ENCODE measurements at regions not wholly inside any gene's neighbourhood (a gene's known extent, or its start where the extent isn't known, plus 50 kb on each side); places are given as distances from the start of the nearest gene placed in this dataset.

GRCh38 chr9:103627731-103628130, 466.4 kb upstream of the SMC2 start:
- no peak overlapping the region for H3K4me3 ChIP-seq (ENCODE audit: low read depth, low read length)
- POLR2A ChIA-PET: no interaction called here
- no peaks in the 10 kb centered on the region for H3K36me3 ChIP-seq (ENCODE audit: control insufficient read depth in 2 of 2, insufficient read depth in 1 of 2, low read length in 2 of 2)
- TF ChIP-seq, protein P1, sequence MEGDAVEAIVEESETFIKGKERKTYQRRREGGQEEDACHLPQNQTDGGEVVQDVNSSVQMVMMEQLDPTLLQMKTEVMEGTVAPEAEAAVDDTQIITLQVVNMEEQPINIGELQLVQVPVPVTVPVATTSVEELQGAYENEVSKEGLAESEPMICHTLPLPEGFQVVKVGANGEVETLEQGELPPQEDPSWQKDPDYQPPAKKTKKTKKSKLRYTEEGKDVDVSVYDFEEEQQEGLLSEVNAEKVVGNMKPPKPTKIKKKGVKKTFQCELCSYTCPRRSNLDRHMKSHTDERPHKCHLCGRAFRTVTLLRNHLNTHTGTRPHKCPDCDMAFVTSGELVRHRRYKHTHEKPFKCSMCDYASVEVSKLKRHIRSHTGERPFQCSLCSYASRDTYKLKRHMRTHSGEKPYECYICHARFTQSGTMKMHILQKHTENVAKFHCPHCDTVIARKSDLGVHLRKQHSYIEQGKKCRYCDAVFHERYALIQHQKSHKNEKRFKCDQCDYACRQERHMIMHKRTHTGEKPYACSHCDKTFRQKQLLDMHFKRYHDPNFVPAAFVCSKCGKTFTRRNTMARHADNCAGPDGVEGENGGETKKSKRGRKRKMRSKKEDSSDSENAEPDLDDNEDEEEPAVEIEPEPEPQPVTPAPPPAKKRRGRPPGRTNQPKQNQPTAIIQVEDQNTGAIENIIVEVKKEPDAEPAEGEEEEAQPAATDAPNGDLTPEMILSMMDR (tag by site-specific recombination; IDR thresholded peaks at IDR 0.05): no peak
- TF ChIP-seq ZFP41 (tag by site-specific recombination; IDR thresholded peaks at IDR 0.05; ENCODE audit: borderline replicate concordance): no peak
- no peaks in the 10 kb centered on the region for H3K9me3 ChIP-seq (ENCODE audit: control insufficient read depth, insufficient read depth, low read depth, low read length)
- no peaks in the 10 kb centered on the region for H3K4me1 ChIP-seq (ENCODE audit: control insufficient read depth, insufficient read depth, low read length)
- H3K27ac ChIP-seq (ENCODE audit: extremely low read depth, low read depth, low read length): no peak overlapping the region
- CTCF ChIA-PET: interaction anchor here (0.6 kb wide), 1 partner anchor 287 kb away, joined by 3 read pairs; no protein-coding TSS in a partner anchor

DNA sequence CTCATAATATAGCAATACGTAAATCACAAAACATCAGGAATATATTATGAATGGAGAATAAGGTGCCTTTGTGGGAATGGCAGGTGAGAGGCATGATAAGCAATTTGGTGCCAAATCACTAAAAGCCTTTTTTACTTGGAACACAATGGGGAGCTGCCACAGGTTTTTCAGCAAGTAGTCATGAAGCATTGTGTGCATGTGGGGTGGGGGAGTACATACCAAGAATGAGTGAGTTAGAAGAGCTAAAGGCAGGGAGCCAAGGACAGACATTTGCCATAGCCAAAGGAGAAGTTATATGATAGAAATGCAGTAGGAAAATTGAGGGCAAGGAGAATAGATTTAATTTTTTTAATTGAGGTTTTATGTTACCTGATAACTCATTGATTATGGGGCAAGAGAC, 445.0 kb upstream of the SMC2 start:
- Histone ChIP-seq H3K36me3 (ENCODE audit: control insufficient read depth in 2 of 2, insufficient read depth in 1 of 2, low read length in 2 of 2) (no peaks in the 10 kb centered on the region), H3K9me3 (ENCODE audit: control insufficient read depth, insufficient read depth, low read depth, low read length) (no peaks in the 10 kb centered on the region), H3K4me3 (ENCODE audit: low read depth, low read length) (no peak overlapping the region), H3K4me1 (ENCODE audit: control insufficient read depth, insufficient read depth, low read length) (no peaks in the 10 kb centered on the region), H3K27ac (ENCODE audit: extremely low read depth, low read depth, low read length) (no peak overlapping the region)
- no peak for TF ChIP-seq GLI2 (tag by site-specific recombination; IDR thresholded peaks at IDR 0.05; ENCODE audit: borderline replicate concordance, low read depth)
- TF ChIP-seq ZBTB21 (tag by site-specific recombination; IDR thresholded peaks at IDR 0.05): no peak
- no peak for TF ChIP-seq ZNF561 (tag by site-specific recombination; IDR thresholded peaks at IDR 0.05; ENCODE audit: borderline replicate concordance)
- TF ChIP-seq PBX3 (CRISPR knock-in tag; IDR thresholded peaks at IDR 0.05): no peak
- TF ChIP-seq ZNF112 (tag by site-specific recombination; IDR thresholded peaks at IDR 0.05): no peak
- TF ChIP-seq ZNF248 (tag by site-specific recombination; IDR thresholded peaks at IDR 0.05): no peak
- no peak for TF ChIP-seq ZBTB11 (tag by site-specific recombination; conservative IDR thresholded peaks at IDR 0.05; ENCODE audit: low read depth)
- TF ChIP-seq ZNF776 (tag by site-specific recombination; IDR thresholded peaks at IDR 0.05; ENCODE audit: borderline replicate concordance): no peak
- no peak for TF ChIP-seq ZNF146 (tag by site-specific recombination; IDR thresholded peaks at IDR 0.05)
- no peak for TF ChIP-seq ZEB2 (tag by site-specific recombination; IDR thresholded peaks at IDR 0.05)
- TF ChIP-seq EGR2 (tag by site-specific recombination; IDR thresholded peaks at IDR 0.05; ENCODE audit: low read depth): no peak
- TF ChIP-seq, protein P2, sequence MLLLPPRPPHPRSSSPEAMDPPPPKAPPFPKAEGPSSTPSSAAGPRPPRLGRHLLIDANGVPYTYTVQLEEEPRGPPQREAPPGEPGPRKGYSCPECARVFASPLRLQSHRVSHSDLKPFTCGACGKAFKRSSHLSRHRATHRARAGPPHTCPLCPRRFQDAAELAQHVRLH (tag by site-specific recombination; IDR thresholded peaks at IDR 0.05): no peak
- TF ChIP-seq ZNF121 (tag by site-specific recombination; IDR thresholded peaks at IDR 0.05): no peak
- TF ChIP-seq ZNF274 (IDR thresholded peaks at IDR 0.05; ENCODE audit: low read length): no peak
- no peak for TF ChIP-seq ZNF274 (tag by site-specific recombination; IDR thresholded peaks at IDR 0.05; ENCODE audit: borderline replicate concordance)
- TF ChIP-seq, protein P3, sequence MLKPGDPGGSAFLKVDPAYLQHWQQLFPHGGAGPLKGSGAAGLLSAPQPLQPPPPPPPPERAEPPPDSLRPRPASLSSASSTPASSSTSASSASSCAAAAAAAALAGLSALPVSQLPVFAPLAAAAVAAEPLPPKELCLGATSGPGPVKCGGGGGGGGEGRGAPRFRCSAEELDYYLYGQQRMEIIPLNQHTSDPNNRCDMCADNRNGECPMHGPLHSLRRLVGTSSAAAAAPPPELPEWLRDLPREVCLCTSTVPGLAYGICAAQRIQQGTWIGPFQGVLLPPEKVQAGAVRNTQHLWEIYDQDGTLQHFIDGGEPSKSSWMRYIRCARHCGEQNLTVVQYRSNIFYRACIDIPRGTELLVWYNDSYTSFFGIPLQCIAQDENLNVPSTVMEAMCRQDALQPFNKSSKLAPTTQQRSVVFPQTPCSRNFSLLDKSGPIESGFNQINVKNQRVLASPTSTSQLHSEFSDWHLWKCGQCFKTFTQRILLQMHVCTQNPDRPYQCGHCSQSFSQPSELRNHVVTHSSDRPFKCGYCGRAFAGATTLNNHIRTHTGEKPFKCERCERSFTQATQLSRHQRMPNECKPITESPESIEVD (tag by site-specific recombination; IDR thresholded peaks at IDR 0.05): no peak
- TF ChIP-seq ZNF366 (tag by site-specific recombination; conservative IDR thresholded peaks at IDR 0.05): no peak
- no peak for TF ChIP-seq ZBTB7A (tag by site-specific recombination; IDR thresholded peaks at IDR 0.05; ENCODE audit: low read depth)
- TF ChIP-seq, protein P4, sequence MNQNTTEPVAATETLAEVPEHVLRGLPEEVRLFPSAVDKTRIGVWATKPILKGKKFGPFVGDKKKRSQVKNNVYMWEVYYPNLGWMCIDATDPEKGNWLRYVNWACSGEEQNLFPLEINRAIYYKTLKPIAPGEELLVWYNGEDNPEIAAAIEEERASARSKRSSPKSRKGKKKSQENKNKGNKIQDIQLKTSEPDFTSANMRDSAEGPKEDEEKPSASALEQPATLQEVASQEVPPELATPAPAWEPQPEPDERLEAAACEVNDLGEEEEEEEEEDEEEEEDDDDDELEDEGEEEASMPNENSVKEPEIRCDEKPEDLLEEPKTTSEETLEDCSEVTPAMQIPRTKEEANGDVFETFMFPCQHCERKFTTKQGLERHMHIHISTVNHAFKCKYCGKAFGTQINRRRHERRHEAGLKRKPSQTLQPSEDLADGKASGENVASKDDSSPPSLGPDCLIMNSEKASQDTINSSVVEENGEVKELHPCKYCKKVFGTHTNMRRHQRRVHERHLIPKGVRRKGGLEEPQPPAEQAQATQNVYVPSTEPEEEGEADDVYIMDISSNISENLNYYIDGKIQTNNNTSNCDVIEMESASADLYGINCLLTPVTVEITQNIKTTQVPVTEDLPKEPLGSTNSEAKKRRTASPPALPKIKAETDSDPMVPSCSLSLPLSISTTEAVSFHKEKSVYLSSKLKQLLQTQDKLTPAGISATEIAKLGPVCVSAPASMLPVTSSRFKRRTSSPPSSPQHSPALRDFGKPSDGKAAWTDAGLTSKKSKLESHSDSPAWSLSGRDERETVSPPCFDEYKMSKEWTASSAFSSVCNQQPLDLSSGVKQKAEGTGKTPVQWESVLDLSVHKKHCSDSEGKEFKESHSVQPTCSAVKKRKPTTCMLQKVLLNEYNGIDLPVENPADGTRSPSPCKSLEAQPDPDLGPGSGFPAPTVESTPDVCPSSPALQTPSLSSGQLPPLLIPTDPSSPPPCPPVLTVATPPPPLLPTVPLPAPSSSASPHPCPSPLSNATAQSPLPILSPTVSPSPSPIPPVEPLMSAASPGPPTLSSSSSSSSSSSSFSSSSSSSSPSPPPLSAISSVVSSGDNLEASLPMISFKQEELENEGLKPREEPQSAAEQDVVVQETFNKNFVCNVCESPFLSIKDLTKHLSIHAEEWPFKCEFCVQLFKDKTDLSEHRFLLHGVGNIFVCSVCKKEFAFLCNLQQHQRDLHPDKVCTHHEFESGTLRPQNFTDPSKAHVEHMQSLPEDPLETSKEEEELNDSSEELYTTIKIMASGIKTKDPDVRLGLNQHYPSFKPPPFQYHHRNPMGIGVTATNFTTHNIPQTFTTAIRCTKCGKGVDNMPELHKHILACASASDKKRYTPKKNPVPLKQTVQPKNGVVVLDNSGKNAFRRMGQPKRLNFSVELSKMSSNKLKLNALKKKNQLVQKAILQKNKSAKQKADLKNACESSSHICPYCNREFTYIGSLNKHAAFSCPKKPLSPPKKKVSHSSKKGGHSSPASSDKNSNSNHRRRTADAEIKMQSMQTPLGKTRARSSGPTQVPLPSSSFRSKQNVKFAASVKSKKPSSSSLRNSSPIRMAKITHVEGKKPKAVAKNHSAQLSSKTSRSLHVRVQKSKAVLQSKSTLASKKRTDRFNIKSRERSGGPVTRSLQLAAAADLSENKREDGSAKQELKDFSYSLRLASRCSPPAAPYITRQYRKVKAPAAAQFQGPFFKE (tag by site-specific recombination; IDR thresholded peaks at IDR 0.05; ENCODE audit: borderline replicate concordance): no peak
- ChIA-PET CTCF (no interaction called here), POLR2A (no interaction called here)
